ENCODE measurements at regions not wholly inside any gene's neighbourhood (a gene's known extent, or its start where the extent isn't known, plus 50 kb on each side); places are given as distances from the start of the nearest gene placed in this dataset.

GRCh38 chr15:98139337-98139736, 178.8 kb downstream of the ARRDC4 start:
- no peak overlapping the region for H3K4me3 ChIP-seq (ENCODE audit: low read depth, low read length)
- no peak for TF ChIP-seq CTCF (IDR thresholded peaks at IDR 0.05; ENCODE audit: insufficient read depth, low read length)
- no peak for DNase-seq (ENCODE audit: low read depth)

- peak; percentile 16 for TF ChIP-seq CTCF (IDR thresholded peaks at IDR 0.05; ENCODE audit: insufficient read depth, low read length)
- H3K4me3 ChIP-seq (ENCODE audit: low read depth, low read length) = no peak overlapping the region
- no peak for DNase-seq (ENCODE audit: low read depth)
These were observed 182.1 kb downstream of the ARRDC4 start for GRCh38 chr15:98142572-98142971.

DNA sequence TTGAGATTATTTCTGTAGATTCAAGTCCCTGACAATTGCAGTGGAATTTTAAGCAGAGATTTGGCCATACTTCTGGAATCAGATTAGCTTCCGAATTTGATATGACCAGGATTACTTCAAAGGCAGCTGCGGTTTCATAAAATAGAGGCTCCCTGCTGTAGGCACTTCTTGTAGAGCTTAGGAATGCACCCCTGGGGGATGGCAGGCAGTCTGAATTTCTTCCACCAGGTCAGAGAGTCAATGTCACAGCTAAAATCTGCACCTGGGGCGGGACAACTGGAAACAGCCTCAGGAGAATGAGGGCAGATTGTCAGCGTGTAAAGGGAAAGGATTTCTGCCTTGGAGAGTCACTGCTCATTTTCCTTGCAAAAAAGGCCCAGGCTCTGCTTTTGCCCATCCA, 182.6 kb downstream of the ARRDC4 start:
- TF ChIP-seq CTCF (IDR thresholded peaks at IDR 0.05; ENCODE audit: insufficient read depth, low read length) = no peak

DNA sequence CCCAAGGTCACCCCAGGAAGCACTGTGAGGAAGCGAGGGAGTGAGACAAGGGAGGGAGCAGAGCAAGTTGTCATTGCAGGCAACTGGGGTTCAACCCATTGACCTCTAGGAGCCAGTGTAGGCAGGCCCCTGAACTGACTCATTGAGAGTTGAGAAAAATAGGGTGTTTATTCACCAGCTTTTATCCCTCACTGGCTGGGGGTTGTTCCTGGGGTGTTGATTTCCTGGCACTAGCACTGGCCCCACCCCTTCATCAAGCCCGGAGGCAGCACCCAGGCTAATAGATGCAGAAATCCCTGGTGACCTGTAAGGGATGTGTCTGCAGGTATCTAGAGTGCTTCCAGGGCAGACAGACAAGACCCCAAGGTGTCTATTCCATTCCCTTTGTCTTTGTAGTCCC, 183.9 kb downstream of the ARRDC4 start:
- no peak for TF ChIP-seq CTCF (IDR thresholded peaks at IDR 0.05; ENCODE audit: insufficient read depth, low read length)
- DNase-seq (ENCODE audit: low read depth) = no peak
- no peak overlapping the region for H3K4me3 ChIP-seq (ENCODE audit: low read depth, low read length)

More for the DNA sequence above, 182.6 kb downstream of the ARRDC4 start:
- no peak for DNase-seq (ENCODE audit: low read depth)
- no peak overlapping the region for H3K4me3 ChIP-seq (ENCODE audit: low read depth, low read length)

GRCh38 chr15:98146031-98146820, 185.7 kb downstream of the ARRDC4 start:
- no peak for DNase-seq (ENCODE audit: low read depth)
- no peak overlapping the region for H3K4me3 ChIP-seq (ENCODE audit: low read depth, low read length)
- no peak for TF ChIP-seq CTCF (IDR thresholded peaks at IDR 0.05; ENCODE audit: insufficient read depth, low read length)

GRCh38 chr15:98147415-98147814, 186.9 kb downstream of the ARRDC4 start:
- no peak for TF ChIP-seq CTCF (IDR thresholded peaks at IDR 0.05; ENCODE audit: insufficient read depth, low read length)
- DNase-seq (ENCODE audit: low read depth) = no peak
- H3K4me3 ChIP-seq (ENCODE audit: low read depth, low read length) = no peak overlapping the region

- no peak for DNase-seq (ENCODE audit: low read depth)
- no peak for TF ChIP-seq CTCF (IDR thresholded peaks at IDR 0.05; ENCODE audit: insufficient read depth, low read length)
- H3K4me3 ChIP-seq (ENCODE audit: low read depth, low read length) = no peak overlapping the region
These were observed 189.6 kb downstream of the ARRDC4 start for GRCh38 chr15:98150084-98150483.
